Neural crest cell (in vitro differentiated cells): ENCODE measurements at regions not wholly inside any gene's neighbourhood (a gene's known extent, or its start where the extent isn't known, plus 50 kb on each side); places are given as distances from the start of the nearest gene placed in this dataset.

Source experiments
- DNase-seq: peaks from one replicate; pipeline ENCODE4 v3.0.0; 2021; ENCODE audit warnings: low read depth, mixed read lengths, low spot score
- H3K27ac Mint-ChIP-seq: one replicate; pipeline ENCODE4 v1.8.0; 2021; ENCODE audit warnings: mild to moderate bottlenecking, mixed read lengths; ENCODE audit not compliant: unreplicated experiment
- H3K27me3 Mint-ChIP-seq: 2 replicates; pipeline ENCODE4 v1.8.0; 2021; ENCODE audit warnings: low read depth, mild to moderate bottlenecking, mixed read lengths
- H3K36me3 Mint-ChIP-seq: 2 replicates; pipeline ENCODE4 v1.8.0; 2021; ENCODE audit warnings: low read depth, mild to moderate bottlenecking, mixed read lengths
- H3K4me1 Mint-ChIP-seq: 2 replicates; pipeline ENCODE4 v1.8.0; 2021; ENCODE audit warnings: mixed read lengths
- H3K4me3 Mint-ChIP-seq: one replicate; pipeline ENCODE4 v1.8.0; 2021; ENCODE audit warnings: mild to moderate bottlenecking, mixed read lengths
- H3K9me3 Mint-ChIP-seq: 2 replicates; pipeline ENCODE4 v1.8.0; 2021; ENCODE audit warnings: mixed read lengths
- CTCF ChIP-seq: fragments of 200-600 bp; sonication (generic); conservative IDR thresholded peaks from 2 replicates; pipeline ENCODE4 v1.5.0; 2021; ENCODE audit warnings: antibody characterized with exemption, mild to moderate bottlenecking

DNA sequence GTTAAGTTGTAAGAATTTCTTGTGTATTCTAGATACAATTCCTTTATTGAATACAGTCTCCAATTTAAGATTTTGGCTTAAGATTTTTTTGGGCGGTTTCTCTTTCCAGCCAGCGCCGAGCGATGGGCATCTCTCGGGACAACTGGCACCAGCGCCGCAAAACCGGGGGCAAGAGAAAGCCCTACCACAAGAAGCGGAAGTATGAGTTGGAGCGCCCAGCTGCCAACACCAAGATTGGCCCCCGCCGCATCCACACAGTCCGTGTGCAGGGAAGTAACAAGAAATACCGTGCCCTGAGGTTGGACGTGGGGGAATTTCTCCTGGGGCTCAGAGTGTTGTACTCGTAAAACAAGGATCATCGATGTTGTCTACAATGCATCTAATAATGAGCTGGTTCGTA, 278.7 kb upstream of the TARS1 start:
- H3K4me3 Mint-ChIP-seq, result no peak overlapping the region
- no peaks in the 10 kb centered on the region for H3K4me1 Mint-ChIP-seq
- H3K27ac Mint-ChIP-seq, result no peak overlapping the region
- no peak for DNase-seq
- H3K27me3 Mint-ChIP-seq, result no peaks in the 10 kb centered on the region
- TF ChIP-seq CTCF, result no peak
- H3K36me3 Mint-ChIP-seq, result peaks cover 3% of the 10 kb centered on the region
- H3K9me3 Mint-ChIP-seq, result peaks cover 13% of the 10 kb centered on the region

GRCh38 chr5:33166522-33166921, 274.2 kb upstream of the TARS1 start:
- Mint-ChIP-seq H3K9me3 (peaks cover 26% of the 10 kb centered on the region), H3K27ac (no peak overlapping the region), H3K4me1 (no peaks in the 10 kb centered on the region), H3K36me3 (peaks cover 8% of the 10 kb centered on the region), H3K27me3 (no peaks in the 10 kb centered on the region), H3K4me3 (no peak overlapping the region)
- TF ChIP-seq CTCF, result no peak
- no peak for DNase-seq

DNA sequence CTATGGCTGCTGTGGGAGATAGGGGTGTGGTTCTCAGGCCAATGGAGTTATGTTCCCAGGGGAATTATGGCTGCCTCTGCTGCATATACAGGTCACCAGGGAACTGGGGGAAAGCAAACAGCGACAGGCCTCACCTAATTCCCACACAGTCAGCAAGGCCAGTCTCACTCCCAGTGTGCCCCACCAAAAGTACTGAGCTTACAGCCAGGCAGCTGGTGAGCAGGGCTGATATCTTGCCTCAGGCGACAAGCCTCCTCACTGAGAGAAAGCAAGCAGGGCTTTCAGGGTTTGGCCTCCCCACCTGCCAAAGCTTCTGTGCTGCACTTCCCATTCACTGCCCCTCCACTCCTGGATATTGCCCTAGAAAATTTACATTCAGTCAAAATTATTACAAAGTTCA, 273.8 kb upstream of the TARS1 start:
- no peak overlapping the region for H3K27ac Mint-ChIP-seq
- no peaks in the 10 kb centered on the region for H3K4me1 Mint-ChIP-seq
- H3K27me3 Mint-ChIP-seq, result no peaks in the 10 kb centered on the region
- no peak for DNase-seq
- H3K9me3 Mint-ChIP-seq, result peaks cover 26% of the 10 kb centered on the region
- no peak overlapping the region for H3K4me3 Mint-ChIP-seq
- TF ChIP-seq CTCF, result no peak
- H3K36me3 Mint-ChIP-seq, result peaks cover 8% of the 10 kb centered on the region

- Mint-ChIP-seq H3K9me3 (peaks cover 26% of the 10 kb centered on the region), H3K27ac (no peak overlapping the region), H3K4me3 (no peak overlapping the region), H3K36me3 (peaks cover 8% of the 10 kb centered on the region), H3K4me1 (no peaks in the 10 kb centered on the region), H3K27me3 (no peaks in the 10 kb centered on the region)
- DNase-seq, result no peak
- no peak for TF ChIP-seq CTCF
These were observed 273.2 kb upstream of the TARS1 start for GRCh38 chr5:33167541-33167940.

DNA sequence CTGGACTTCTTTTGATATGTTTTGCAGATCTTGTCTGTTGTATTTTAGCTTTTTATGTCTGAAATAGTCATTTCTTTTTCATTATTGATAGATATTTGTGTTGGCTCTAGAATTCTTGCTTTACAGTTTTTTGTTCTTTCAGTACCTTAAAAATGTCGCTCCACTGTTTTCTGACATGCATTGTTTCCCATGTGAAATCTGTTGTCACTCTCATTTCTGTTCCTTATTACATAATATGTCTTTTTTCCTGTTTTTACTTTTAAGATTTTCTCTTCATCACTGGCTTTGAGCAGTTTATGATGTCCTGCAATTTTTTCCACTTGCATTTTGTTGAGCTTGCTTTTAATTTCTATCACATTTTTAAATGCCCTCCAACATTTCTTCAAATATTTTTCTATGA, 270.4 kb upstream of the TARS1 start:
- Mint-ChIP-seq H3K36me3 (peaks cover 8% of the 10 kb centered on the region), H3K27ac (no peak overlapping the region), H3K9me3 (peaks cover 27% of the 10 kb centered on the region), H3K4me3 (no peak overlapping the region), H3K27me3 (no peaks in the 10 kb centered on the region), H3K4me1 (no peaks in the 10 kb centered on the region)
- no peak for DNase-seq
- no peak for TF ChIP-seq CTCF

- DNase-seq, result no peak
- no peak for TF ChIP-seq CTCF
- no peak overlapping the region for H3K27ac Mint-ChIP-seq
- H3K27me3 Mint-ChIP-seq, result no peaks in the 10 kb centered on the region
- H3K4me3 Mint-ChIP-seq, result no peak overlapping the region
- no peaks in the 10 kb centered on the region for H3K4me1 Mint-ChIP-seq
- peaks cover 16% of the 10 kb centered on the region for H3K9me3 Mint-ChIP-seq
- peaks cover 5% of the 10 kb centered on the region for H3K36me3 Mint-ChIP-seq
These were observed 266.4 kb upstream of the TARS1 start for GRCh38 chr5:33174383-33174782.
